ENCODE measurements at regions not wholly inside any gene's neighbourhood (a gene's known extent, or its start where the extent isn't known, plus 50 kb on each side); places are given as distances from the start of the nearest gene placed in this dataset.
"Not testable (repeated sequence)": the region's sequence is repeated elsewhere in the genome, so short reads cannot be mapped to it uniquely, and the experiment has no call there.

- no peak for DNase-seq (ENCODE audit: low read depth in 2 of 2)
Measured at GRCh38 chr19:27851543-27852060, 1361.3 kb downstream of the UQCRFS1 start.

- DNase-seq (ENCODE audit: low read depth in 2 of 2), result no peak
Measured at GRCh38 chr19:27851002-27851481, 1361.9 kb downstream of the UQCRFS1 start.

- DNase-seq (ENCODE audit: low read depth in 2 of 2), result no peak
Measured at GRCh38 chr19:27846944-27847343, 1366.0 kb downstream of the UQCRFS1 start.

- no peak for DNase-seq (ENCODE audit: low read depth in 2 of 2)
Measured at GRCh38 chr19:27844261-27844660, 1368.7 kb downstream of the UQCRFS1 start.

GRCh38 chr19:27843861-27844260, 1369.1 kb downstream of the UQCRFS1 start:
- DNase-seq (ENCODE audit: low read depth in 2 of 2), result no peak

GRCh38 chr19:27833031-27833430, 1379.9 kb downstream of the UQCRFS1 start:
- no peak for DNase-seq (ENCODE audit: low read depth in 2 of 2)

- no peak for DNase-seq (ENCODE audit: low read depth in 2 of 2)
Measured at GRCh38 chr19:27828829-27829228, 1384.1 kb downstream of the UQCRFS1 start.

- DNase-seq (ENCODE audit: low read depth in 2 of 2), result no peak
Measured at GRCh38 chr19:27824108-27824507, 1388.8 kb downstream of the UQCRFS1 start.

GRCh38 chr19:27822336-27822735, 1390.6 kb downstream of the UQCRFS1 start:
- DNase-seq (ENCODE audit: low read depth in 2 of 2), result no peak

GRCh38 chr19:27821418-27822018, 1391.4 kb downstream of the UQCRFS1 start:
- no peak for DNase-seq (ENCODE audit: low read depth in 2 of 2)

- DNase-seq (ENCODE audit: low read depth in 2 of 2), result no peak
Measured at GRCh38 chr19:27815985-27816384, 1397.0 kb downstream of the UQCRFS1 start.

- DNase-seq (ENCODE audit: low read depth in 2 of 2), result not testable (repeated sequence)
Measured at GRCh38 chr19:27814834-27815233, 1398.1 kb downstream of the UQCRFS1 start.

- not testable (repeated sequence) for DNase-seq (ENCODE audit: low read depth in 2 of 2)
Measured at GRCh38 chr19:27814274-27814673, 1398.7 kb downstream of the UQCRFS1 start.

- no peak for DNase-seq (ENCODE audit: low read depth in 2 of 2)
Measured at GRCh38 chr19:27806471-27807070, 1406.4 kb downstream of the UQCRFS1 start.

- DNase-seq (ENCODE audit: low read depth in 2 of 2), result no peak
Measured at GRCh38 chr19:27805848-27806247, 1407.1 kb downstream of the UQCRFS1 start.

- not testable (repeated sequence) for DNase-seq (ENCODE audit: low read depth in 2 of 2)
Measured at GRCh38 chr19:27802293-27802692, 1410.7 kb downstream of the UQCRFS1 start.

GRCh38 chr19:27796540-27796939, 1416.4 kb downstream of the UQCRFS1 start:
- no peak for DNase-seq (ENCODE audit: low read depth in 2 of 2)

GRCh38 chr19:27796073-27796472, 1416.9 kb downstream of the UQCRFS1 start:
- no peak for DNase-seq (ENCODE audit: low read depth in 2 of 2)

- no peak for DNase-seq (ENCODE audit: low read depth in 2 of 2)
Measured at GRCh38 chr19:27795369-27795768, 1417.6 kb downstream of the UQCRFS1 start.

GRCh38 chr19:27794494-27795042, 1418.4 kb downstream of the UQCRFS1 start:
- peak in 1 of 2 donors; percentile 9 for DNase-seq (ENCODE audit: low read depth in 2 of 2)

- DNase-seq (ENCODE audit: low read depth in 2 of 2), result peak; percentile 89 to 90
Measured at GRCh38 chr19:27793644-27794493, 1419.1 kb downstream of the UQCRFS1 start.

- peak; percentile 53 to 59 for DNase-seq (ENCODE audit: low read depth in 2 of 2)
Measured at GRCh38 chr19:27793128-27793643, 1419.8 kb downstream of the UQCRFS1 start.

Measured in stimulated activated CD8-positive, alpha-beta memory T cell treated with anti-CD3 and anti-CD28 coated beads, Interleukin-7, amount 100 ng/mL, for 4 hours (primary cell).